GM12878 (cell line): ENCODE measurements at regions not wholly inside any gene's neighbourhood (a gene's known extent, or its start where the extent isn't known, plus 50 kb on each side); places are given as distances from the start of the nearest gene placed in this dataset.
"Not testable (repeated sequence)": the region's sequence is repeated elsewhere in the genome, so short reads cannot be mapped to it uniquely, and the experiment has no call there.

Source experiments
- ATAC-seq: fragments of 200-7000 bp; cut with Tn5 transposase; 3 replicates; pipeline ENCODE4 v1.9.1; 2020; ENCODE audit warnings: mild to moderate bottlenecking, moderate library complexity
- BruUV-seq: library from RNA; stranded (reverse); fragments of 400-500 nt; replicated peaks from 2 replicates; lab custom pipeline; 2021; lab: Mats Ljungman, UMichigan
- CTCF ChIA-PET: fragments of 300-600 bp; sonication (Branson Sonifier 250); formaldehyde crosslinking; extraction: SDS; loops from one replicate; lab custom pipeline; 2021; ENCODE audit warnings: inconsistent platforms; lab: Yijun Ruan, JAX
- POLR2A ChIA-PET: fragments of 350-600 bp; formaldehyde crosslinking; extraction: SDS; loops from one replicate; lab custom pipeline; 2021; ENCODE audit warnings: inconsistent platforms; lab: Charles Lee
- RAD21 ChIA-PET: fragments of 300-600 bp; sonication (Branson Sonifier 250); formaldehyde crosslinking; loops from one replicate; lab custom pipeline; 2023; ENCODE audit warnings: antibody characterized with exemption; ENCODE audit not compliant: unreplicated experiment; lab: Charles Lee
- SMC1A ChIA-PET: fragments of 300-600 bp; sonication (Branson Sonifier 250); formaldehyde crosslinking; loops from one replicate; lab custom pipeline; 2023; ENCODE audit not compliant: unreplicated experiment, uncharacterized antibody; lab: Charles Lee
- DNase-seq: peaks from one replicate; pipeline ENCODE4 v3.0.0-alpha.2; 2011; ENCODE audit warnings: low read depth, low spot score
- FAIRE-seq: peaks from 3 replicates; lab custom pipeline; 2011; peaks lifted over from hg19 to GRCh38; lab: Jason Lieb, UNC
- H2AFZ ChIP-seq: 2 replicates; pipeline ENCODE4 v1.6.0; 2011; ENCODE audit warnings: low read depth, low read length, control low read depth; ENCODE audit not compliant: control insufficient read depth
- H3K27ac ChIP-seq: 2 replicates; pipeline ENCODE4 v1.5.1; 2011; ENCODE audit warnings: control low read depth; ENCODE audit not compliant: control insufficient read depth, insufficient read depth
- H3K27me3 ChIP-seq, 2 experiments: replicated peaks in 1 of 2; 2 replicates each; pipeline versions ENCODE4 v1.6.0 to v1.6.1; 2011; ENCODE audit warnings: low read length in 1 of 2; ENCODE audit not compliant: control insufficient read depth in 2 of 2, insufficient read depth in 2 of 2
- H3K36me3 ChIP-seq, 2 experiments: 2 replicates each; pipeline ENCODE4 v1.5.1; 2011; ENCODE audit warnings: low read length in 1 of 2; ENCODE audit not compliant: control insufficient read depth in 2 of 2, insufficient read depth in 2 of 2
- H3K4me1 ChIP-seq: 2 replicates; pipeline ENCODE4 v1.6.1; 2011; ENCODE audit warnings: mild to moderate bottlenecking, low read length, moderate library complexity, mixed read lengths; ENCODE audit not compliant: control insufficient read depth, insufficient read depth
- H3K4me2 ChIP-seq: 2 replicates; pipeline ENCODE4 v1.6.0; 2011; ENCODE audit warnings: control low read depth; ENCODE audit not compliant: control insufficient read depth, insufficient read depth
- H3K4me3 ChIP-seq: fragments of 200-600 bp; sonication (generic); 2 replicates; pipeline ENCODE4 v1.5.1; 2016
- H3K79me2 ChIP-seq: 2 replicates; pipeline ENCODE4 v1.6.0; 2011; ENCODE audit warnings: low read length; ENCODE audit not compliant: control insufficient read depth, insufficient read depth
- H3K9ac ChIP-seq: 2 replicates; pipeline ENCODE4 v1.8.0; 2011; ENCODE audit warnings: low read length, control low read depth, mixed read lengths; ENCODE audit not compliant: control insufficient read depth, insufficient read depth
- H3K9me3 ChIP-seq: replicated peaks from 3 replicates; pipeline ENCODE4 v1.5.1; 2011; ENCODE audit warnings: mild to moderate bottlenecking, low read length; ENCODE audit not compliant: control insufficient read depth, insufficient read depth
- H4K20me1 ChIP-seq: 2 replicates; pipeline ENCODE4 v1.6.0; 2011; ENCODE audit not compliant: control insufficient read depth, insufficient read depth
- BMI1 ChIP-seq: fragments of 450-650 bp; IDR thresholded peaks from 2 replicates; pipeline ENCODE4 v1.6.1; 2016; ENCODE audit warnings: mild to moderate bottlenecking, moderate library complexity, borderline replicate concordance
- CREB1 ChIP-seq: IDR thresholded peaks from 2 replicates; pipeline ENCODE4 v1.6.1; 2012; ENCODE audit warnings: low read depth, mild to moderate bottlenecking, inconsistent platforms
- DPF2 ChIP-seq: fragments of 450-650 bp; IDR thresholded peaks from 2 replicates; pipeline ENCODE4 v1.6.1; 2017; ENCODE audit warnings: mild to moderate bottlenecking
- HDAC2 ChIP-seq: fragments of 200-600 bp; sonication (generic); IDR thresholded peaks from 2 replicates; pipeline ENCODE4 v1.6.1; 2017
- IRF3 ChIP-seq: fragments of 450-650 bp; IDR thresholded peaks from 2 replicates; pipeline ENCODE4 v1.6.1; 2014; ENCODE audit warnings: mild to moderate bottlenecking
- MEF2A ChIP-seq: IDR thresholded peaks from 2 replicates; pipeline ENCODE4 v1.6.1; 2011; ENCODE audit warnings: low read depth, mild to moderate bottlenecking, low read length, moderate library complexity; ENCODE audit not compliant: insufficient read depth
- MXI1 ChIP-seq: fragments of 150-350 bp; IDR thresholded peaks from 2 replicates; pipeline ENCODE4 v1.6.1; 2011; ENCODE audit warnings: low read depth, mild to moderate bottlenecking, inconsistent platforms, low read length, improper control_type of control experiment
- MYB ChIP-seq: fragments of 150-350 bp; IDR thresholded peaks from 2 replicates; pipeline ENCODE4 v1.6.1; 2014; ENCODE audit warnings: mild to moderate bottlenecking, low read depth, low read length, borderline replicate concordance
- NFYA ChIP-seq: IDR thresholded peaks from 2 replicates; pipeline ENCODE4 v1.6.1; 2011; ENCODE audit warnings: low read depth, mild to moderate bottlenecking, low read length, improper control_type of control experiment, borderline replicate concordance
- NFYB ChIP-seq: IDR thresholded peaks from 2 replicates; pipeline ENCODE4 v1.6.1; 2011; ENCODE audit warnings: low read depth, mild to moderate bottlenecking, low read length, improper control_type of control experiment, moderate library complexity; ENCODE audit not compliant: insufficient read depth
- RCOR1 ChIP-seq: conservative IDR thresholded peaks from 2 replicates; pipeline ENCODE4 v1.6.1; 2012; ENCODE audit warnings: low read depth, low read length, improper control_type of control experiment
- SREBF1 ChIP-seq: IDR thresholded peaks from 2 replicates; pipeline ENCODE4 v1.6.1; 2012; ENCODE audit warnings: mild to moderate bottlenecking, low read length
- SUZ12 ChIP-seq: fragments of 200-600 bp; sonication (generic); IDR thresholded peaks from one replicate; pipeline ENCODE4 v1.6.1; 2018; ENCODE audit warnings: antibody characterized with exemption, mild to moderate bottlenecking; ENCODE audit not compliant: unreplicated experiment
- TAF1 ChIP-seq: IDR thresholded peaks from 2 replicates; pipeline ENCODE4 v1.6.1; 2011; ENCODE audit warnings: mild to moderate bottlenecking, low read depth, low read length, borderline replicate concordance
- YY1 ChIP-seq: IDR thresholded peaks from 2 replicates; pipeline ENCODE4 v1.6.1; 2011; ENCODE audit warnings: low read depth, mild to moderate bottlenecking, low read length
- ZNF207 ChIP-seq: fragments of 450-650 bp; IDR thresholded peaks from 2 replicates; pipeline ENCODE4 v1.6.1; 2014; ENCODE audit warnings: antibody characterized with exemption, mild to moderate bottlenecking, borderline replicate concordance
- WGBS: methylation state at CpG from one replicate; pipeline ENCODE4 v1.1.6; 2016; ENCODE audit warnings: low lambda C conversion rate; ENCODE audit not compliant: insufficient replicate concordance, insufficient coverage; ENCODE audit errors: missing lambda C conversion rate; 5-methylcytosine and 5-hydroxymethylcytosine counted together
- in situ Hi-C: fragments of 300-500 bp; cut with MboI; formaldehyde crosslinking; loops from 9 replicates; pipeline ENCODE4 v1.14.3; 2018; ENCODE audit warnings: mixed read lengths
- intact Hi-C: fragments of 100-400 bp; cut with micrococcal nuclease; formaldehyde crosslinking; loops from one replicate; pipeline ENCODE4 v1.14.2; 2022; ENCODE audit not compliant: unreplicated experiment
- TF ChIP-seq, protein P1 (sequence below): IDR thresholded peaks from 2 replicates; pipeline ENCODE4 v1.6.1; 2011; ENCODE audit warnings: low read depth, low read length, improper control_type of control experiment, borderline replicate concordance

GRCh38 chr5:39526914-39527477 is 102.2 kb upstream of the DAB2 start:
- intact Hi-C loops (no loop called here), in situ Hi-C loops (no loop called here)
- Histone ChIP-seq H3K27ac (no peak overlapping the region), H3K4me1 (no peaks in the 10 kb centered on the region), H3K9ac (no peak overlapping the region), H3K9me3 (no peaks in the 10 kb centered on the region), H3K36me3 (no peaks in the 10 kb centered on the region), H3K4me2 (no peak overlapping the region), H4K20me1 (no peaks in the 10 kb centered on the region), H3K79me2 (no peaks in the 10 kb centered on the region), H2AFZ (no peak overlapping the region), H3K27me3 (no peaks in the 10 kb centered on the region), H3K4me3 (no peak overlapping the region)
- ChIA-PET CTCF (no interaction called here), POLR2A (no interaction called here), SMC1A (interaction anchor here (0.9 kb wide), 1 partner anchor 117 kb away, joined by 3 read pairs; no protein-coding TSS in a partner anchor), RAD21 (no interaction called here)
- FAIRE-seq (no peak), ATAC-seq (no peak), DNase-seq (no peak)
- TF ChIP-seq YY1 (no peak), TAF1 (no peak), IRF3 (no peak), ZNF207 (no peak), MYB (no peak), DPF2 (no peak), MXI1 (no peak), MEF2A (no peak), SREBF1 (no peak), NFYA (no peak), BMI1 (no peak), NFYB (no peak), HDAC2 (no peak), SUZ12 (no peak), RCOR1 (no peak), CREB1 (no peak)
- TF ChIP-seq, protein P1, sequence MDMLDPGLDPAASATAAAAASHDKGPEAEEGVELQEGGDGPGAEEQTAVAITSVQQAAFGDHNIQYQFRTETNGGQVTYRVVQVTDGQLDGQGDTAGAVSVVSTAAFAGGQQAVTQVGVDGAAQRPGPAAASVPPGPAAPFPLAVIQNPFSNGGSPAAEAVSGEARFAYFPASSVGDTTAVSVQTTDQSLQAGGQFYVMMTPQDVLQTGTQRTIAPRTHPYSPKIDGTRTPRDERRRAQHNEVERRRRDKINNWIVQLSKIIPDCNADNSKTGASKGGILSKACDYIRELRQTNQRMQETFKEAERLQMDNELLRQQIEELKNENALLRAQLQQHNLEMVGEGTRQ, result no peak
- no TSS peak for BruUV-seq
- 11% methylated on average over 7 of the region's 7 CpGs for WGBS

DNA sequence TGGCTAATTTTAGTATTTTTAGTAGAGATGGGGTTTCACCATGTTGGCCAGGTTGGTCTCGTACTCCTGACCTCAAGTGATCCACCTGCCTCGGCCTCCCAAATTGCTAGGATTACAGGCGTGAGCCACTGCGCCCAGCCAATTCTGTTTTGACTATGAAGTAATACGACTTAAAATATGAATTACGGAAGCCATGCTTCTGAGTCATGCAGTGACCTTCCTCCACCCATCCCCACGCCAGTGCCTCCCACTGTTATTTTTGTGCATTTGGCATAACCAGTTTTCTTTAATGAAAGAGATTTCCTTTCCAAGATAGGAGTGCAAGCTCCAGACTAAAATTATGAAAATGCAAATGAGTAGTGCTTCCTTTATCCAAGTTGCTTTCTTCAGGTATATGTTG is 101.0 kb upstream of the DAB2 start:
- H3K36me3 ChIP-seq, H3K4me2 ChIP-seq, H3K9me3 ChIP-seq, H3K4me3 ChIP-seq, FAIRE-seq, ATAC-seq, H4K20me1 ChIP-seq, H3K9ac ChIP-seq, POLR2A ChIA-PET, intact Hi-C loops, H3K27me3 ChIP-seq, RAD21 ChIA-PET, H3K79me2 ChIP-seq, H2AFZ ChIP-seq, H3K27ac ChIP-seq, H3K4me1 ChIP-seq, DNase-seq, BruUV-seq, in situ Hi-C loops: not testable (repeated sequence)
- 29% methylated on average over 7 of the region's 7 CpGs for WGBS
- ChIA-PET SMC1A (interaction anchor here (0.6 kb wide), 1 partner anchor 338 kb away, joined by 3 read pairs; no protein-coding TSS in a partner anchor), CTCF (interaction anchor here (0.7 kb wide), 1 partner anchor 41 kb away, joined by 6 read pairs; no protein-coding TSS in a partner anchor)
